Muscle layer of colon (tissue), 2 donors: ENCODE measurements at regions not wholly inside any gene's neighbourhood (a gene's known extent, or its start where the extent isn't known, plus 50 kb on each side); places are given as distances from the start of the nearest gene placed in this dataset.

Experiments
- H3K27ac ChIP-seq: one replicate; pipeline ENCODE4 v1.7.0; 2013; ENCODE audit warnings: low read depth, mild to moderate bottlenecking, low read length, moderate library complexity
- H3K27me3 ChIP-seq, 2 donors: one replicate each; pipeline ENCODE4 v1.7.0; 2013; ENCODE audit warnings: low read length in 2 of 2, mild to moderate bottlenecking in 2 of 2; ENCODE audit not compliant: insufficient read depth in 2 of 2, control insufficient read depth in 1 of 2
- H3K36me3 ChIP-seq: one replicate; pipeline ENCODE4 v1.7.0; 2013; ENCODE audit warnings: mild to moderate bottlenecking, low read length; ENCODE audit not compliant: insufficient read depth
- H3K4me1 ChIP-seq: one replicate; pipeline ENCODE4 v1.7.0; 2013; ENCODE audit warnings: mild to moderate bottlenecking, low read length; ENCODE audit not compliant: insufficient read depth
- H3K4me3 ChIP-seq, 2 donors: one replicate each; pipeline ENCODE4 v1.7.0; 2013; ENCODE audit warnings: low read length in 2 of 2, low read depth in 1 of 2, mild to moderate bottlenecking in 1 of 2, moderate library complexity in 1 of 2
- H3K9ac ChIP-seq: one replicate; pipeline ENCODE4 v1.7.0; 2013; ENCODE audit warnings: low read length
- H3K9me3 ChIP-seq: one replicate; pipeline ENCODE4 v1.7.0; 2013; ENCODE audit warnings: mild to moderate bottlenecking, low read length
- donor health status: abdominal sarcoma.
- donor health status: Adenocarcinoma of cecum.

DNA sequence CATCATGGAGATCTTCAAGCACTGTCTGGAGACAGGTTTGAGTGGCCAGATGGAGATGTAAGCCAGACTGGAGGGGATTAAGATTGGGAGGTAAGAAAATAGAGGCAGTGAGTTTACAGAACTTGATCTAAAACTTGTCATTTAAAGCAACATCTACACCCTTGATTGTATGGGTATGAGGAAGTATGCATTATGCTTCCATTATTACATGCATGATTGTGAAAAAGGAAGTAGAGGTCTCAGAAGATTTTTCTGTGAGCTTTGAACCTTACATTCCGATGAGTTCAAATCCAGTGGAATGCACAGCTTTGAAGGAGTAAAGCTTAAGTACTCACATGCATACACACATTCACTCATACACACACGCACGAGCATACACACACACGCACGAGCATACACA, 550.8 kb downstream of the MED13L start:
- no peaks in the 10 kb centered on the region for H3K4me1 ChIP-seq
- H3K9me3 ChIP-seq, result no peaks in the 10 kb centered on the region
- H3K9ac ChIP-seq, result no peak overlapping the region
- H3K27ac ChIP-seq, result no peak overlapping the region
- no peak overlapping the region for H3K4me3 ChIP-seq
- no peaks in the 10 kb centered on the region for H3K36me3 ChIP-seq
- peaks cover 0 to 5% of the 10 kb centered on the region in 2 donors for H3K27me3 ChIP-seq

DNA sequence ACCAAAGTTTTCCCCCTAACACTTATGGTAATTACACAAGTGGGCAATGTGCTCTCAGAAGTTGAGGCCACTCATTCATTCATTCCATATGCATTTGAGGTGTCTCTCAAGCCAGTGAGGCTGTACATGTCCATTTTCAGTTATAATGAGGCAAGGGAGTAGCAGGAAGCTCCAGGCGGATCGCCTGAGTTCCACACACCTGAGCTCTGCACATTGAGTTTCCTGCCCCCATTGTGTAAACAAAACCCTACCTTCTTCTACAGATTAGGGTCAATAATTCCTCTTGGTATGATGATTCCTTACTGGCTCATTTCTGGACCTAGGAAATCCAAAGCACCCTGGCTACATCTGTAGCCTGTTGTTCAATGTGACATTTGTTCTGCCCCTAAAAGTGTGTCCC, 555.3 kb downstream of the MED13L start:
- Histone ChIP-seq H3K9me3 (no peaks in the 10 kb centered on the region), H3K36me3 (no peaks in the 10 kb centered on the region), H3K27me3 (peaks cover 0 to 5% of the 10 kb centered on the region in 2 donors), H3K4me1 (no peaks in the 10 kb centered on the region), H3K4me3 (no peak overlapping the region), H3K27ac (no peak overlapping the region), H3K9ac (no peak overlapping the region)

DNA sequence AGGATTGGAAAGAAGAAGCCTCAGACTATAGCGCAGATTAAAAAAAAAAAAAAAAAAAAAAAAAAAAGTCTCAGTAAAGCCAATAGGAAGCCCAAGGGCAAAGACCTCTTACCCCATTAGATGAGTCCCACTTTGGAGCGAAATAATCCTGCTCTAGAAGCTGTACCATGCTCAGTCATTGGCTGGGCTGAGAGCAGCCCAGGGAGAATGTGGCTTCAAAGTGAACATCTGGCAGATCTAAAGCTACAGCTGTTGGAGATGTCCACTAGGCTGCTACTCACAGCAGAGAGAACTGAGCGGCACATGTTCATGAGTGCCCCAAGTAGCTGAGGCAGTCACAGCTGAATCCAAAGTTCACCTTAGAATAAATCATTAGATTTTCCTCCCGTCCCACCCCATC, 560.9 kb downstream of the MED13L start:
- Histone ChIP-seq H3K27ac (no peak overlapping the region), H3K4me3 (no peak overlapping the region), H3K27me3 (no peaks in the 10 kb centered on the region)

DNA sequence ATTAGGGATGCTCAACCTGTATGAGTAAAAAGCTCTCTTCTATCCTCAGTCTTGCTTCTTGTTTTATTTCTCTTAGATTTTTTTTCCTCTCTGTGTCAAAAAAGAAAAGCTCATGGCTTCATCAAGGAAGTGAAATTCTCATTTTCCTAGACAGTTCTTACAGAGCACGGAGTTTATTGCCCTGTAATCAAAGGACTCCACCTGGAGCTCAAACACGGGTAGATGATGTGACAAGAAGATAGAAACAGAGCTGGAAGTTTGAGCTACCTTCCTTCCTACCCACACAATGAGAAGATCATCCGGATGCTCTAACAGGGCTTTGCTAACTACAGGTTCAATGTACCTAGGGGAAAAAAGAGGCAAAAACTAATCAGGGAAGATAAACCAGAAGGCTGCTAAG, 564.8 kb downstream of the MED13L start:
- H3K4me3 ChIP-seq, result no peak overlapping the region
- peaks cover 12% of the 10 kb centered on the region for H3K4me1 ChIP-seq
- no peaks in the 10 kb centered on the region for H3K27me3 ChIP-seq
- no peaks in the 10 kb centered on the region for H3K9me3 ChIP-seq
- H3K27ac ChIP-seq, result no peak overlapping the region
- no peaks in the 10 kb centered on the region for H3K36me3 ChIP-seq
- H3K9ac ChIP-seq, result no peak overlapping the region

More for the DNA sequence above, 560.9 kb downstream of the MED13L start:
- no peak overlapping the region for H3K9ac ChIP-seq
- no peaks in the 10 kb centered on the region for H3K36me3 ChIP-seq
- H3K4me1 ChIP-seq, result no peaks in the 10 kb centered on the region
- H3K9me3 ChIP-seq, result no peaks in the 10 kb centered on the region

GRCh38 chr12:115710104-115710564, 567.4 kb downstream of the MED13L start:
- Histone ChIP-seq H3K4me3 (no peak overlapping the region), H3K27me3 (no peaks in the 10 kb centered on the region), H3K4me1 (peaks cover 12% of the 10 kb centered on the region), H3K9ac (no peak overlapping the region), H3K9me3 (no peaks in the 10 kb centered on the region), H3K27ac (no peak overlapping the region), H3K36me3 (no peaks in the 10 kb centered on the region)

- Histone ChIP-seq H3K36me3 (no peaks in the 10 kb centered on the region), H3K27me3 (no peaks in the 10 kb centered on the region), H3K4me1 (peaks cover 12% of the 10 kb centered on the region), H3K4me3 (no peak overlapping the region), H3K9me3 (no peaks in the 10 kb centered on the region), H3K27ac (no peak overlapping the region), H3K9ac (no peak overlapping the region)
These were observed 567.9 kb downstream of the MED13L start for GRCh38 chr12:115709540-115710011.

- H3K36me3 ChIP-seq, result no peaks in the 10 kb centered on the region
- no peak overlapping the region for H3K9ac ChIP-seq
- H3K27ac ChIP-seq, result no peak overlapping the region
- H3K4me3 ChIP-seq, result no peak overlapping the region
- H3K4me1 ChIP-seq, result peaks cover 12% of the 10 kb centered on the region
- H3K27me3 ChIP-seq, result no peaks in the 10 kb centered on the region
- no peaks in the 10 kb centered on the region for H3K9me3 ChIP-seq
These were observed 568.7 kb downstream of the MED13L start for GRCh38 chr12:115708801-115709200.

GRCh38 chr12:115700896-115701465, 576.5 kb downstream of the MED13L start:
- no peak overlapping the region for H3K27ac ChIP-seq
- no peak overlapping the region for H3K9ac ChIP-seq
- peaks cover 6% of the 10 kb centered on the region for H3K4me1 ChIP-seq
- H3K36me3 ChIP-seq, result no peaks in the 10 kb centered on the region
- H3K9me3 ChIP-seq, result no peaks in the 10 kb centered on the region
- H3K4me3 ChIP-seq, result no peak overlapping the region
- no peaks in the 10 kb centered on the region for H3K27me3 ChIP-seq

DNA sequence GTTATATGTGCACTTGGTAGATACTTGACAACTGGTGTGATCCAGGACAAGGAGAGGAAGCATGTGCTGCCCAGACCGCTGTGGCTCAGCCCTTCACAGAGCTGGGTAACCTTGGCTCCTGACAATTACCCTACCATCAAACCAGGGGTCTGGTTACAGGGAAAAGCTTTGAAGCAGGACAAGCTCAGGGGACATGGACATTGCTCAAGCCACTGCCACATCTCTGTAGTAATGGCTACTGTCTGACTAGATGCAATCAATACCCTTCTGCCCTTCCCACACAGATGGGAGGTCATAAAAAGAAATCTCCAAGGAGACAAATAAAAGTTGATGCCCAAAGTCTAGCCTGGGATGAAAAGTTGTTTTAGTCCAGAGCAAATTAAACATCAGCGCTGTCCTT, 577.4 kb downstream of the MED13L start:
- H3K4me1 ChIP-seq, result peaks cover 6% of the 10 kb centered on the region
- H3K9ac ChIP-seq, result no peak overlapping the region
- no peak overlapping the region for H3K4me3 ChIP-seq
- H3K27ac ChIP-seq, result no peak overlapping the region
- no peaks in the 10 kb centered on the region for H3K36me3 ChIP-seq
- no peaks in the 10 kb centered on the region for H3K9me3 ChIP-seq
- H3K27me3 ChIP-seq, result no peaks in the 10 kb centered on the region

DNA sequence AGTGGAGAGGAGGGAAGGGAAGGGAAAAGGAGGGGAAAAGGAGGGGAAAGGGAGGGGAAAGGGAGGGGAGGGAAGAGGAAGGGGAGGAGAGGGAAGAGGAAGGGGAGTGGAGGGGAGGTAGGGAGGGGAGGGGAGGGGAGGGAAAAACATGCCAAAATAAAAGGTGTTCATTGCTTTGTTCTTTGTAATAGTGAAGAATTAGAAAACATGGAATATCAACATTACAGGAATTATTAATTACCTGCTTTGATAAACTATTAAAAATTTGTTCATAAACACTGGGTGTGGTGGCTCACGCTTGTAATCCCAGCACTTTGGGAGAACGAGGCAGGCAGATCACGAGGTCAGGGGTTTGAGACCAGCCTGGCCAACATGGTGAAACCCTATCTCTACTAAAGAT, 579.2 kb downstream of the MED13L start:
- no peak overlapping the region for H3K9ac ChIP-seq
- H3K4me3 ChIP-seq, result no peak overlapping the region
- H3K27me3 ChIP-seq, result no peaks in the 10 kb centered on the region
- no peak overlapping the region for H3K27ac ChIP-seq
- H3K36me3 ChIP-seq, result no peaks in the 10 kb centered on the region
- H3K9me3 ChIP-seq, result no peaks in the 10 kb centered on the region
- H3K4me1 ChIP-seq, result peaks cover 6% of the 10 kb centered on the region

- Histone ChIP-seq H3K4me3 (no peak overlapping the region), H3K27me3 (no peaks in the 10 kb centered on the region)
These were observed 580.2 kb downstream of the MED13L start for GRCh38 chr12:115697340-115697739.

DNA sequence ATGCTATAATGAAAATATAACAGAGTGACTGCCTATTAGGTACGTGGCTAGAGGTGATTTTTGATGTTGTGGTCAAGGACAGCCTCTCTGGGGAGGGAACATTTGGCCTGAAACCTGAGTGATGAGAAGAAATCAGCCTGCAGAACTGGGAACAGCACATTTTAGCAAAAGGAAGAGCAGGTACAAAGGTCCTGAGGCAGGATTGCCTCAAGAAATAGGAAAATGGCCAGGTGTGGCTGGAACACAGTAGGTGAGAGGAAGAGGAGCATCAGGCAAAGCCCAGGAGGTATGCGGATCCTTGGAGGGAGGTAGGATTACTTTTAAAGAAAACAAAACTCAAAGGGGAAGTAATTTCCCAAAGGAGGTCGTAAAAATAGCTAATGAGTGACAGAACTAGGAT, 582.9 kb downstream of the MED13L start:
- no peak overlapping the region for H3K27ac ChIP-seq
- H3K4me3 ChIP-seq, result no peak overlapping the region
- H3K9me3 ChIP-seq, result no peaks in the 10 kb centered on the region

More at GRCh38 chr12:115697340-115697739, 580.2 kb downstream of the MED13L start:
- Histone ChIP-seq H3K9me3 (no peaks in the 10 kb centered on the region), H3K9ac (no peak overlapping the region), H3K36me3 (no peaks in the 10 kb centered on the region), H3K27ac (no peak overlapping the region), H3K4me1 (peaks cover 6% of the 10 kb centered on the region)

More for the DNA sequence above, 582.9 kb downstream of the MED13L start:
- H3K4me1 ChIP-seq, result peaks cover 6% of the 10 kb centered on the region
- no peaks in the 10 kb centered on the region for H3K27me3 ChIP-seq
- no peaks in the 10 kb centered on the region for H3K36me3 ChIP-seq
- H3K9ac ChIP-seq, result no peak overlapping the region
